ENCODE measurements at regions not wholly inside any gene's neighbourhood (a gene's known extent, or its start where the extent isn't known, plus 50 kb on each side); places are given as distances from the start of the nearest gene placed in this dataset.
A peak's percentile ranks its signal among the peaks of the same experiment; 100 is the strongest.
"Not testable (repeated sequence)": the region's sequence is repeated elsewhere in the genome, so short reads cannot be mapped to it uniquely, and the experiment has no call there.

DNA sequence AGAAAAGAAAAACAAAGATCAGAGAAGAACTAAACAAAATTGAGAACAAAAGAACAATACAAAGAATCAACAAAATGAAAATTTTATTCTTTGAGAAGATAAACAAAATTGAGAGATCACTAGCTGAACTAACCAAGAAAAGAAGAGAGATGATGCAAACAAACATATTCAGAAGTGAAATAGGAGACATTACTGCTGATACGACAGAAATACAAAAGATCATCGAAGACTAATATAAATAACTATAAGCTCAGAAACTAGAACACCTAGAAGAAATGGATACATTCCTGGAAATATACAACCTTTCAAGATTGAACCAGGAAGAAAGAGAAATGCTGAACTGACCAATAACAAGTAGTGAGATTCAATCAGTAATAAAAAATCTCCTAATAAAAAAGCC, 533.1 kb upstream of the PPP2R3A start:
- Histone ChIP-seq H3K14ac (ENCODE audit: low read length) (no peak overlapping the region), H3K36me3 (ENCODE audit: control insufficient read depth in 1 of 2, insufficient read depth in 2 of 2, low read length in 2 of 2) (no peaks in the 10 kb centered on the region), H3K4ac (ENCODE audit: low read depth, low read length) (no peak overlapping the region), H4K91ac (ENCODE audit: low read depth, low read length) (no peak overlapping the region), H2AK5ac (ENCODE audit: low read length) (no peak overlapping the region), H4K8ac (ENCODE audit: low read depth, low read length) (no peak overlapping the region), H3K4me3 (ENCODE audit: low read depth, low read length) (no peak overlapping the region), H3K79me2 (ENCODE audit: control insufficient read depth, insufficient read depth, low read length, poor library complexity) (no peaks in the 10 kb centered on the region), H3K18ac (ENCODE audit: low read length) (no peak overlapping the region), H4K12ac (ENCODE audit: low read depth, low read length) (no peak overlapping the region), H3K9ac (ENCODE audit: low read length) (no peak overlapping the region), H2BK12ac (ENCODE audit: low read length) (no peak overlapping the region), H2BK120ac (ENCODE audit: insufficient read depth, low read length, poor library complexity) (no peak overlapping the region), H3K4me2 (ENCODE audit: low read length) (no peak overlapping the region), H3K79me1 (ENCODE audit: low read length) (no peaks in the 10 kb centered on the region), H3K27ac (ENCODE audit: low read depth, low read length) (no peak overlapping the region), H2AFZ (ENCODE audit: insufficient read depth, low read length, poor library complexity) (no peak overlapping the region), H2BK5ac (ENCODE audit: low read depth, low read length, poor library complexity) (no peak overlapping the region), H3K9me3 (ENCODE audit: insufficient read depth, low read depth, low read length) (no peaks in the 10 kb centered on the region), H3K4me1 (ENCODE audit: control insufficient read depth in 1 of 2, insufficient read depth in 2 of 2, low read length in 2 of 2) (no peaks in the 10 kb centered on the region), H3K27me3 (ENCODE audit: insufficient read depth, low read length) (no peaks in the 10 kb centered on the region), H3K23ac (ENCODE audit: low read length) (no peak overlapping the region)
- WGBS (ENCODE audit: extremely low coverage, insufficient coverage, insufficient read length), result no CpG with 5 or more reads among the region's 2 CpGs
- DNase-seq, result no peak

DNA sequence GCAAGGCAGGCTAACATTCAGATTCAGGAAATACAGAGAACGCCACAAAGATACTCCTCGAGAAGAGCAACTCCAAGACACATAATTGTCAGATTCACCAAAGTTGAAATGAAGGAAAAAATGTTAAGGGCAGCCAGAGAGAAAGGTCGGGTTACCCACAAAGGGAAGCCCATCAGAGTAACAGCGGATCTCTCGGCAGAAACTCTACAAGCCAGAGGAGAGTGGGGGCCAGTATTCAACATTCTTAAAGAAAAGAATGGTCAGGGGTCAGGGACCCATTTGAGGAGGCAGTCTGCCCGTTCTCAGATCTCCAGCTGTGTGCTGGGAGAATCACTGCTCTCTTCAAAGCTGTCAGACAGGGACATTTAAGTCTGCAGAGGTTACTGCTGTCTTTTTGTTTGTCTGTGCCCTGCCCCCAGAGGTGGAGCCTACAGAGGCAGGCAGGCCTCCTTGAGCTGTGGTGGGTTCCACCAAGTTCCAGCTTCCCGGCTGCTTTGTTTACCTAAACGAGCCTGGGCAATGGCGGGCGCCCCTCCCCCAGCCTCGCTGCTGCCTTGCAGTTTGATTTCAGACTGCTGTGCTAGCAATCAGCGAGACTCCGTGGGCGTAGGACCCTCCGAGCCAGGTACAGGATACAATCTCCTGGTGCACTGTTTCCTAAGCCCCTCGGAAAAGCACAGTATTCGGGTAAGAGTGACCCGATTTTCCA, 526.5 kb upstream of the PPP2R3A start:
- not testable (repeated sequence) for H2AK5ac ChIP-seq (ENCODE audit: low read length); H3K9ac ChIP-seq (ENCODE audit: low read length); H2BK120ac ChIP-seq (ENCODE audit: insufficient read depth, low read length, poor library complexity); H2BK5ac ChIP-seq (ENCODE audit: low read depth, low read length, poor library complexity); H3K9me3 ChIP-seq (ENCODE audit: insufficient read depth, low read depth, low read length); H3K79me2 ChIP-seq (ENCODE audit: control insufficient read depth, insufficient read depth, low read length, poor library complexity); H3K18ac ChIP-seq (ENCODE audit: low read length); H3K27ac ChIP-seq (ENCODE audit: low read depth, low read length); DNase-seq; H3K14ac ChIP-seq (ENCODE audit: low read length); H3K23ac ChIP-seq (ENCODE audit: low read length); H3K4me2 ChIP-seq (ENCODE audit: low read length); H3K4me3 ChIP-seq (ENCODE audit: low read depth, low read length); H4K91ac ChIP-seq (ENCODE audit: low read depth, low read length); H3K4ac ChIP-seq (ENCODE audit: low read depth, low read length); H2BK12ac ChIP-seq (ENCODE audit: low read length); H3K79me1 ChIP-seq (ENCODE audit: low read length); H3K4me1 ChIP-seq (ENCODE audit: control insufficient read depth in 1 of 2, insufficient read depth in 2 of 2, low read length in 2 of 2); H3K36me3 ChIP-seq (ENCODE audit: control insufficient read depth in 1 of 2, insufficient read depth in 2 of 2, low read length in 2 of 2); H3K27me3 ChIP-seq (ENCODE audit: insufficient read depth, low read length)
- peak overlapping the region; percentile 41 for H2AFZ ChIP-seq (ENCODE audit: insufficient read depth, low read length, poor library complexity)
- WGBS (ENCODE audit: extremely low coverage, insufficient coverage, insufficient read length), result no CpG with 5 or more reads among the region's 18 CpGs
- peak overlapping the region; percentile 62 for H4K12ac ChIP-seq (ENCODE audit: low read depth, low read length)
- peak overlapping the region; percentile 28 for H4K8ac ChIP-seq (ENCODE audit: low read depth, low read length)

DNA sequence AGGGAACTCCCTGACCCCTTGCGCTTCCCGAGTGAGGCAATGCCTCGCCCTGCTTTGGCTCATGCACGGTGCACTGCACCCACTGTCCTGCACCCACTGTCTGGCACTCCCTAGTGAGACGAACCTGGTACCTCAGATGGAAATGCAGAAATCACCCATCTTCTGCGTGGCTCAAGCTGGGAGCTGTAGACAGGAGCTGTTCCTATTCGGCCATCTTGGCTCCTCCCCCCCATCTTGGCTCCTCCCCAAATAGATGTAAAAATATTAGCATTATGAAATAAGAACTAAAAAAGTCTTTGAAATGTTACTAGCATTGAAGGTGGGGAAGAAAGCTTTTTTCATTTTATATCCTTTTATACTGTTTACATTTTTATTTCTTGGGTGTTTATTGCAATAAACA, 525.9 kb upstream of the PPP2R3A start:
- H3K4me2 ChIP-seq (ENCODE audit: low read length); H3K4me1 ChIP-seq (ENCODE audit: control insufficient read depth in 1 of 2, insufficient read depth in 2 of 2, low read length in 2 of 2); H2AK5ac ChIP-seq (ENCODE audit: low read length); H2BK120ac ChIP-seq (ENCODE audit: insufficient read depth, low read length, poor library complexity); H3K27ac ChIP-seq (ENCODE audit: low read depth, low read length); H3K79me2 ChIP-seq (ENCODE audit: control insufficient read depth, insufficient read depth, low read length, poor library complexity); H3K4me3 ChIP-seq (ENCODE audit: low read depth, low read length); H3K23ac ChIP-seq (ENCODE audit: low read length); H3K79me1 ChIP-seq (ENCODE audit: low read length); H3K36me3 ChIP-seq (ENCODE audit: control insufficient read depth in 1 of 2, insufficient read depth in 2 of 2, low read length in 2 of 2); DNase-seq; H3K14ac ChIP-seq (ENCODE audit: low read length); H3K27me3 ChIP-seq (ENCODE audit: insufficient read depth, low read length); H2BK5ac ChIP-seq (ENCODE audit: low read depth, low read length, poor library complexity); H4K91ac ChIP-seq (ENCODE audit: low read depth, low read length); H3K4ac ChIP-seq (ENCODE audit: low read depth, low read length); H3K18ac ChIP-seq (ENCODE audit: low read length); H2AFZ ChIP-seq (ENCODE audit: insufficient read depth, low read length, poor library complexity); H3K9ac ChIP-seq (ENCODE audit: low read length); H3K9me3 ChIP-seq (ENCODE audit: insufficient read depth, low read depth, low read length); H2BK12ac ChIP-seq (ENCODE audit: low read length): not testable (repeated sequence)
- no CpG with 5 or more reads among the region's 7 CpGs for WGBS (ENCODE audit: extremely low coverage, insufficient coverage, insufficient read length)
- peak overlapping the region; percentile 28 for H4K8ac ChIP-seq (ENCODE audit: low read depth, low read length)
- H4K12ac ChIP-seq (ENCODE audit: low read depth, low read length), result peak overlapping the region; percentile 62

- no peak overlapping the region for H4K12ac ChIP-seq (ENCODE audit: low read depth, low read length)
Measured at GRCh38 chr3:135440233-135440632, 525.3 kb upstream of the PPP2R3A start.

More at GRCh38 chr3:135440233-135440632, 525.3 kb upstream of the PPP2R3A start:
- no peak for DNase-seq
- Histone ChIP-seq H4K8ac (ENCODE audit: low read depth, low read length) (no peak overlapping the region), H2AK5ac (ENCODE audit: low read length) (no peak overlapping the region), H2BK12ac (ENCODE audit: low read length) (no peak overlapping the region), H3K4me1 (ENCODE audit: control insufficient read depth in 1 of 2, insufficient read depth in 2 of 2, low read length in 2 of 2) (no peaks in the 10 kb centered on the region), H3K79me2 (ENCODE audit: control insufficient read depth, insufficient read depth, low read length, poor library complexity) (no peaks in the 10 kb centered on the region), H3K27ac (ENCODE audit: low read depth, low read length) (no peak overlapping the region), H3K4ac (ENCODE audit: low read depth, low read length) (no peak overlapping the region), H3K4me2 (ENCODE audit: low read length) (no peak overlapping the region), H3K14ac (ENCODE audit: low read length) (no peak overlapping the region), H3K9ac (ENCODE audit: low read length) (no peak overlapping the region), H3K36me3 (ENCODE audit: control insufficient read depth in 1 of 2, insufficient read depth in 2 of 2, low read length in 2 of 2) (no peaks in the 10 kb centered on the region), H3K23ac (ENCODE audit: low read length) (no peak overlapping the region), H4K91ac (ENCODE audit: low read depth, low read length) (no peak overlapping the region), H2BK5ac (ENCODE audit: low read depth, low read length, poor library complexity) (no peak overlapping the region), H3K79me1 (ENCODE audit: low read length) (no peaks in the 10 kb centered on the region), H3K18ac (ENCODE audit: low read length) (no peak overlapping the region), H2AFZ (ENCODE audit: insufficient read depth, low read length, poor library complexity) (no peak overlapping the region), H3K4me3 (ENCODE audit: low read depth, low read length) (no peak overlapping the region), H3K27me3 (ENCODE audit: insufficient read depth, low read length) (no peaks in the 10 kb centered on the region), H3K9me3 (ENCODE audit: insufficient read depth, low read depth, low read length) (peaks cover 3% of the 10 kb centered on the region), H2BK120ac (ENCODE audit: insufficient read depth, low read length, poor library complexity) (no peak overlapping the region)

Data from trophoblast cell (in vitro differentiated cells and primary cell).